DMS79 (cell line): ENCODE measurements at regions not wholly inside any gene's neighbourhood (a gene's known extent, or its start where the extent isn't known, plus 50 kb on each side); places are given as distances from the start of the nearest gene placed in this dataset.

Experiments used
- DNase-seq: peaks from one replicate; lab custom pipeline; 2025; lab: John Stamatoyannopoulos, UW

DNA sequence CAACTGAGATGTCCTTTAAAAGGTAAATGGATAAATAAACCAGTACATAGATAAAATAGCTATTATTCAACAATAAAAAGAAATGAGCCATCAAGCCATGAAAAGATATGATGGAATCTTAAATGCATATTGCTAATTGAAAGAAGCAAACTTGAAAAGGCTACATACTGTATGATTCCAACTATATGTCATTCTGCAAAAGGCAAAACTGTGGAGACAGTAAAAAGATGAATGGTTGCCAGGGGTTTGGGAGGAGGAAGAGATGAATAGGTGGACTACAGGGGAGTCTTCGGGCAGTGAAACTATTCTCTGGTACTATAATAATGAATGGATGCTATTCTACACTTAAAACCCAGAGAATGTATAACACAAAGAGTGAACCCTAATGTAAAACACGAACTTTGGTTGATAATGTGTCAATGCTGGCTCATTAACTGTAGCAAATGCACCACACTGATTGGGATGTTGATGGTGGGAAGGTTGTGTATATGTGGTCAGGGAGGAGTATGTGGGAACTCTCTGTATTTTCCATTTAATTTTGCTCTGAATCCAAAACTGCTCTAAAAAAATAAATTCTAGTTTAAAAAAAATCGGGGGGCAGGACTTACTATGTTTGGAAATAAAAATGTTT, 73.7 kb upstream of the MYCN start:
- no peak for DNase-seq

DNA sequence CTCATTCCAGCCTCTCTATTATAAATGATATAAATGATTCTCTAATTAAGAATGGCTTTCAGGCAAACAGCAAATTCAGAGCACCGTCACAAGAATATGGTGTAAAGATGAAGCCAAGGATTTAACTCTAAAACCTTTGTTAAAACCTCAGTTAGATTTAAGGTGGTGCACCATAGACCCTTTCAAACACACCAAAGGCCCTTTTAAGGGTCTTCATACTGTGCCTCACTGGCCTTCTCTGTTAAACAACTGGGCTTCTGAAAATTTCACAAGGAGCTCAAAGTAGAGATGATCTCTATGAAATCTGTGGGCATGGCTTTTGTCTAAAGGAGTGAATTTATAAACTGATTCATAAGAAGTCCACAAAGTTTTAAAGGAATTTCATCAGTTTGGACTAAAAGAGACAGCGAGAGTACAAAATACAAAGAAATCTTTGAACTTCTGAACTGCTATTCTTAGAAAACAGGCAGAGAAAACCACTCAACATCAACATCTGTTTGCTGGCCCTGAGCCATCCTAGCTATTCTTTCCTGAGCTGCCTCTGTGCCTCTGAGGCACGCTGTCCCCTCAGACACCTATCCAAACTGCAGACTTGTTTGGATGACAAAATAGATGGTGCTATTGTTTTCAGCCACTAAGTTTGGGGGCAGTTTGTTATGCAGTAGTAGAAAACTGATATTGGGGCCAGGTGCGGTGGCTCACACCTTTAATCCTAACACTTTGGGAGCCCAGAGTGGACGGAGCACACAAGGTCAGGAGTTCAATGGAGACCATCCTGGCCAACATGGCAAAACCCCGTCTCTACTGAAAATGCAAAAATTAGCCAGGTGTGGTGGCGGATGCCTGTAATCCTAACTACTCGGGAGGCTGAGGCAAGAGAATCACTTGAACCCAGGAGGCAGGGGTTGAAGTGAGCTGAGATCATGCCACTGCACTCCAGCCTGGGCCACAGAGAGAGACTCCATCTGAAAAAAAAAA, 72.9 kb upstream of the MYCN start:
- no peak for DNase-seq

DNA sequence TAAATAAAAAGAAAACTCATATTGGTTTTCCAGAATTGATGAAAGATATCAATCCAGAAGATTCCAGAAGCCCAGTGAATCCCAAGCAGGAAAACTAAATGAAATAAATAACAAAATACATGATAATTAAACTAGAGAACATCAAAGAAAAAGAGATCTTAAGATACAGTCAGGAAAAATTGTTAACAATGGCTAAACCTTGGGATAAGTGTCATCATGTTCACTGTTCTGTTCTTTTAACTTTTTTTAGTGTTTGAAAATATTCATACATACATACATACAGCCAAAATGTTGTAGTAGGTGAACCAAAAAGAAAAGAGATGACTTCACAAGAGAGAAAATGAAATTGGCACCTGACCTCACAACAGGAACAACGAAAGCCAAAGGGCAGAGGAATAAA, 72.2 kb upstream of the MYCN start:
- no peak for DNase-seq

DNA sequence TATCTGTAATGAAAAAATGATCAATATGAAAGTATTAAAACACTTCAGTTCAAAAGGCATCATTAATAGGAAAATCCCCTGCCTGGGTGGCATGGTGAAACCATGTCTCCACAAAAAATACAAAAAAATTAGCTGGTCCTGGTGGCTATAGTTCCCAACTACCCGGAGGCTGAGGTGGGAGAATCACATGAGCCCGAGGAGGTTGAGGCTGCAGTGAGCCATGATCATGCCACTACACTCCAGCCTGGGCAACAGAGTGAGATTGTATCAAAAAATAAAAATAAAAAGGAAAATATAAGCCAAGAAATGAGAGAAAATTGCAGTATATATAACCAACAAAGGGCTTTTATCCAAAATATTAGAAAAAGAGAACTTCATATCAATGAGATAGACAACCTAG, 71.6 kb upstream of the MYCN start:
- DNase-seq: no peak

DNA sequence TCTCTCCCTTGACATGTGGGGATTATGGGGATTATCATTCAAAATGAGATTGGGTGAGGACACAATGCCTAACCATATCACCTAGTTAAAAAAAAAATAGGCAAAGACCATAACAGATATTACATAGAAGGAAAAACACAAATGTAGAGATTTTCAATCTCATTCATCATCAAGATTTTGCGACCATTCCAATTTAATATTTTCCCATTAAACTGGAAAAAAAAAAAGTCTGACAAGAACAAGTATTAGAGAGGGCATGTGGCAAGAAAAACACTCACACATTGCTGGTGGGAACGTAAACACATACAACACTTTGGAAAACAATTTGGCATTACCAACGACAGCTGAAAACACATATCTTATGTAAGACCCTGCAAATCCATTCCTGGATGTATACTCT, 71.0 kb upstream of the MYCN start:
- DNase-seq: no peak

DNA sequence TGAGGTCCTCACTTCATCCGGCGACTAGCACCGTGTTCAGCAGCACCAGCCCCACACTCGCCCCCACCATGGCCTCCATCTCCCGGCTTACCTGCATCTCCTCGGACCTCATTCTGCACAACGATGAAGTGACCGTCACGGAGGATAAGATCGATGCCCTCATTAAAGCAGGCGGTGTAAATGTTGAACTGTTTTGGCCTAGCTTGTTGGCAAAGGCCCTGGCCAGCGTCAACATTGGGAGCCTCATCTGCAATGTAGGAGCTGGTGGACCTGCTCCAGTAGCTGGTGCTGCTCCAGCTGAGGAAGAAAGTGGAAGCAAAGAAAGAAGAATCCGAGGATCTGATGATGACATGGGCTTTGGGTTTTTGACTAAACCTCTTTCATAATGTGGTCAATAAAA, 70.5 kb upstream of the MYCN start:
- no peak for DNase-seq

DNA sequence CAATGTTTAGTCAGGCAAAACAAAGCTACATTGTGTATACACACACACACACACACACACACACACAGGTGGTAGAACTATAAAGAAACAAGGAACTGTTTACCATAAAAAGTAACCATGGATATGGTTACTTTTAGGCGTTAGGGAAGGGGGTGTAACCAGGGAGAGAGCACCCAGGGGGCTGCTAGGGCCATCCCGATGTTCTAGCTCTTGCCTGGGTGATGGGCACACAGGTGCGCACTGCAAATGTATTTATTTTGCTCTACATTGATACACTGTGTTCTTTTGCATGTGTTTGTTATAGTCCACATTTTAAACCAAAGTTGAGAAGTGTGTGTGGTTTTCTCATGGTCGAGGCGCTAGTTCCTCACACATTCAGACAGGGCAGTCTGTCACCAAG, 69.8 kb upstream of the MYCN start:
- no peak for DNase-seq

DNA sequence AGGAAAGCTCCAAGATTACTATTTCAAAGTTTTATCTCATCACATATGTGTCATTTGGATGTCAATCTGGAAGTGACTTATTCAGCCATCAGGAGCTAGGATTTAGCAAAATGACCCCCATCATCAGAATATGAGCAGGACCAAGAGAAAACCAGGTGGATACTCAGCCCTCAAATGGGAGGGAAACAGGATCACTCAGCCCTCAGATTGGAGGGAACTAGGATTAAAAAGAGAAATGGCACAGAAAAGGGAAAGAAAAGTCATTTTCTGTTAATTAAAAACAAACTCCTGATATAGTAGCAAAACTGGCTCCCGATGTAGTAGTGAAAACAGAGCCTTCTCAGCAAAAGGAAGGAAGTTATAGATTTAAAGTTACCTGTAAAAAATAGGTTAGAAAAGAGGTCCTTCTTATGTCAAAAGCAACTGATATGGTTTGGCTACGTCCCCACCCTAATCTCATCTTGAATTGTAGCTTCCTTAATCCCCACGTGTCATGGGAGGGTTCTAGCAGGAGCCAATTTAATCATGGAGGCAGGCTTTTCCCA, 69.0 kb upstream of the MYCN start:
- DNase-seq: no peak

DNA sequence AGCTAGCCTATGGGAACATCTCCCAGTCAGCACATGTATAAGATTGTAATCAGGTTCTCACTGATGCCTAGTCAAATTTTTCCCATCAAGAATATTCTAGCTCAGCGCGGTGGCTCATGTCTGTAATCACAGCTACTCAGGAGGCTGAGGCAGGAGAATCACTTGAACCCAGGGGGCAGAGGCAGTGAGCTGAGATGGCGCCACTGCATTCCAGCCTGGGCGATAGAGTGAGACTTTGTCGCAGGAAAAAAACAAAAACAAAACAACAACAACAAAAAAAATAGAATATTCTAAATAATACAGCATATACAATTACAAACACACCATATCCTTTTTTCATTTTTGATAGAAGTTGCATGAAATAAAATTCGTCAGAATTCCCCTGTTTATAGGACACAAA, 67.5 kb upstream of the MYCN start:
- no peak for DNase-seq

DNA sequence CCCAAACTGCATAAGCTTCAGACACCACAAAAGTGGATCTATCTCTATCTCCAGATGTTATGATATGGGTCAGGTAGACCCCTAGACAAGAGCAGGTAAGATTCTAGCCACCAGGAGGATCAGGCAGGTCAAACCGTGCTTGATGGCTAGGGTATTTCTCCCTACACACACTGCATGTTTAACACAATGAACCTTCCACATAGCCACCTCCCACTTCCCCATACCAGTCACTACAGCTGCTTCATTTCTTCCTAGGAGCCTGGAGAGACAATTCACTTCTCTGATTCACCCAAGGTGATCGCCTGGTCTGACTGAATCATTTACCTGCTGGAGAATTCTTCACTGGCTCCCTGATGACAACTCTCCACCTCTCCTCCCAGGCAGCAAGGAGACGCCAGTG, 66.0 kb upstream of the MYCN start:
- DNase-seq: no peak

DNA sequence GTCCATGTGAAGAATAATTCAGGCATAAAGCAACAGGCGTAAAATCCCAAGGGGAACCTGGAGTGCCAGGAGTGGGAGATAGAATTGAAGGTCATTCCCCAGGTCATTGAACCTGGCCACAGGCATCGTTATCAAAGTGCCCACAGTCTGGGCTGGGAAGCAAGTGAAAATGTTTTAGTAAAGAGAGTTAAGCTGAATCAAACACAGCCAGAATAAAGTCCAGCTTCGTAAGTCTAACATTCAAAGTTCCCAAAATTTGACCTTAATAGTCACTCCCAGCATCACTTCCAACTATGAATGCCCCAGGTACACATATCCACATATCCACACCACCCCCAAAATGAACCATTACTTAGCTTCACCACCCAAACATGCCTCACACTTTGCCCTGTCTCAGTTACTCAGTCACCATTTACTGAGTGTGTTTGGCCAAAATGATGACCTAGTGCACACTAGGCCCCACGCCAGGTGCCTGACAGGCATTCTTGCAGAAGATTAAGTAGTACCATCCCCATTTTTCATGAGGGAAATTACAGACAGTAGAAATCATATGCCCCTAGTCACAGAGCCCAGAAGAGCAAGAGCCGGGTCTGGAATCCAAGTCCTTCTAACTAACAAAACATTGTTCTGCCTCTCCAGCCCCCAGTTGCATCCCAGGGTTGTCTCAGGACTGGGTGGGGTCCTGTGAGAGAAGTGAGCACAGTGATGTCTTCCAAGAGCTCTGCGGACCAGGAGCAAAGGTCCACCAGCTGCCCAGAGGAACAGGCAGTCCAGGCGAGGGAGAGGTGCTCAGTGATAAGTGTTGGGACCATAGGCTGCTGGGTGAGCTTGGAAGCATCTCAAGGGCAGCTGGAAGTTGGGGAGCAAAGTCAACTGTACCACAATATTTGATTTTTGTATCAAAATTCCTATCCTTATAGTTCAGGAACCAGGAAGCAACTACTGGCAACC, 65.2 kb upstream of the MYCN start:
- DNase-seq: no peak

DNA sequence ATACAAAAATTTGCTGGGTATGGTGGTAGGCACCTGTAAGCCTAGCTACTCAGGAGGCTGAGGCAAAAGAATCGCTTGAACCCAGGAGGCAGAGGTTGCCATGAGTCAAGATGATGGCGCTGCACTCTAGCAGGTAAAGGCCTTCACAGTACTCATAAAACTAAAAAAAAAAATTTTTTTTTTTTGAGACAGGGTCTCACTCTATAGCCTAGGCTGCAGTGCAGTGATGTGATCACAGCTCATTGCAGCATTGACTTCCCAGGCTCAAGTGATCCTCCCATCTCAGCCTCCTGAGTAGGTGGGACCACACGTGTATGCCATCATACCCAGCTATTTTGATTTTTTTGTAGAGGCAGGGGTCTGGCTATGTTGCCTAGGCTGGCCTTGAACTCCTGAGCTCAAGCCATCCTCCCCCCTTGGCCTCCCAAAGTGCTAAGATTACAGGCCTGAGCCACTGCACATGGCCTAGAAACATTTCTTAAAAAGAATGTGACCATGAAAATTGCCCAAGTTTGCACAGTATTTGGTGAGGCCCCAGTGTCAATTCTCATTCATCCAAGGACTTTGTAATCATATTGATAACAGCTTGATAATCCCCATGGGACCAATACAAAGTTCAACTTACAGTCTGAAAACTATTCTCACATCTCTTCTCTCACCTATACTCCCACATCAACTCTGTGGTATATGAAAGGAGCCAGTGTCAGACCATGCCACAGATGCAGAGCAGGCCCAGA, 64.2 kb upstream of the MYCN start:
- DNase-seq: no peak

DNA sequence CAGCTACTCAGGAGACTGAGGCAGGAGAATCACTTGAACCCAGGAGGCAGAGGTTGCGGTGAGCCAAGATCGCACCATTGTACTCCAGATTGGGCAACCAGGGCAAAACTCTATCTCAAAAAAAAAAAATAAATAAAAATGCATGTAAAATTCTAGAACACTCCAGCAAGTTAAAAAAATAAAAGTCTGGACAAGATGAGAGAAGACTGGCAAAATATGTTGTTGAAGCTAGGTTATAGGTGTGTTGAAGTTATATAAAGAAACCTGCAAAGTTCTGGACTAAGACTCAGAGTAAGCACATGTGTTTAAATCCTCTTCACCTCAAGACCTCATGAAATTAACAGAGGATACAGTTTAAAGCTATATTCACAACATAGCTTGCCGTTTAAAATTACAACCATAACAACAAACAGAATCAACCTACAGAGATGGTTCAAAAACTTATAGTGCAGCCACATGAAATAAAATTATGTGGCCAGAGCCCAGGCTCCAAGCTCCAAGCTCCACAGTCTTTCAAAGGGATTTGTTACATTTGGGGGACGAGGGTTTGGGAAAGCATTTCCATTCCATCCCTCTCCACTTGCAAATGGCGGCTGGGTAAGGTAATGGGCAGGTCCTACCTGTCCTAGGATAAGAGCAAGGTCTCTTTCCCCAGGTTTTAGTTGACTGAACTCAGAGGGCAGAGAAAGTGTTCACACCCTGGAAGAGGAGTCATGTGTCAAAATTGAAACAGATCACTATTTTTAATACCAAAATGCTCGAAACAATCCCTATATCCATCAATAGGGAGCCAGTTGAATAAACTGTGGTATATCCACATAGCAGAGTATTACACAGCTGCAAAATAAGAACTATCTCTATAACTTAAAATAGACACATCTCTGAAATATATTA, 59.9 kb upstream of the MYCN start:
- DNase-seq: no peak

DNA sequence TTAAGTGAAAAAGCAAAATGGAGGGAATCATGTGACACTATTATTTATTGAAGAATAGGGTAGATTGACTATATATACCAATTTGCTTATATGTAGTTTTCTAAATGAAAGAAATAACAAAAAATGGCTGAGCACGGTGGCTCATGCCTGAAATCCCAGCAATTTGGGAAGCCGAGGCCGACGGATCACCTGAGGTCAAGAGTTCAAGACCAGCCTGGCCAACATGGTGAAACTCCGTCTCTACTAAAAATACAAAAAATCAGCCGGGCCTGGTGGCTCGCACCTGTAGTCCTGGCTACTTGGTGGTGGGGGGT, 59.3 kb upstream of the MYCN start:
- no peak for DNase-seq

DNA sequence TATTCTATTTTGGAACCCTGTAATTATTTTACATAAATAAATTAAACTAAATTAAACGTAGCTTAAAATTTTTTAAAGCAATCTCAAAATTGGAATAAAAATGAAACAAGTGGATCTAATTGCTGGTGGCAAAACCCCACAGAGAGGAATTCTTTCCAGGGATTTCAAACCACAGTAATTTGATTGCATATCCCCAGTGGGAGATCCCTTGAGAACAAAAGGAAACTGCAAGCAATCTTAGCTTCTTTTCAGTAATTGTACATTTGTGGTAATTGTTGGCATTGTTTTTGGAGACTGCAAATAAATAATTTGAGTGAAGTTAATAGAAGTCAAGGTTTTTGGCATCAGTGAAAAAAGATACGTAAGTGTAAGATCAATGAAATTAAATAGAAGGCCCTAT, 58.7 kb upstream of the MYCN start:
- DNase-seq: no peak

DNA sequence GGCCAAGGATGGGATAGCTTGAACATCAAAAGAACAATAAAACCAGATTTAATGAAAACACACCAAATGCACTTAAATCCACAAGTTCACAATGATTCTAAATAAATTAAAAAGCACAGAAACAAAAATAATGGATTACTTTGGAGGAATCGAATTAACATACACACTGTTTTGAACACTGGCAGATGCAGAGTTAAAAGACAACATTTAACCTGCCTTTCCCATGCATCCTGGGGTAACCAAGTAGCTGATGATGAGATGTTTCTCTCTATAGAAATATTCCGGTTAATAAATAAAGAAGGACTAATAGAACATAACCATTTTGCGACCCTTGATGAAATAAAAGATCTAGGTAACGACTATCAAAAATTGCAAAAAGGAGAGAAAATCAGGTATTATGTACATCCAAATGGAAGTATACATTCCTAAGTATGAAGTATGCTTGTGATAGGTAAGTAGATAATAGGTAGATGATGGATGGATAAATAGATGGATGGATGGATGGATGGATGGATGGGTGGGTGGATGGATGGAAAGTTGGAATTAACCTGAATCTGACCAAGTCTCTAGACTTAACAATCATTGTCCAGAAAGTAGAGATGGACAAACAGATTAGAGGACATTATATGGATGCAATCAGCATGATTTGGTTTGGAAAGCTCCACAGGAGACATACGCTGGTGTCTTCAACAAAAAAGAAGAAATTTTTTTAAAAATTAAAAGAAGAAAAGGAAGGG, 57.4 kb upstream of the MYCN start:
- no peak for DNase-seq

DNA sequence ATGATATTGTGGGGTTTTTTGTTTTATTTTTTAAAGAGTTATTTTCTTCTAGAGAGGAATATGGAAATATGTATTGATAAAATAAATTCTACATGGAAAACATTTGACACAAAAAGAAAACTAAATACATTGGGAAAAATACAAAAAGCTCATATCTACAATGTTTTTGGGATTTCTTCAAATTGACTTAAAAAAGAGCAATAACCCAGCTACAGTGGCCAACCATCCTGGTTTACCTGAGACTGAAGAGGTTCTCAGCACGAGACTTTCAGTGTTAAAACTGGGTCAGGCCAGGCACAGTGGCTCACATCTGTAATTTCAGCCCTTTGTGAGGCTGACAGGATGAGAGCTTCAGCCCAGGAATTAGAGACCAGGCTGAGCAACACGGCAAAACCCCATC, 56.7 kb upstream of the MYCN start:
- no peak for DNase-seq

DNA sequence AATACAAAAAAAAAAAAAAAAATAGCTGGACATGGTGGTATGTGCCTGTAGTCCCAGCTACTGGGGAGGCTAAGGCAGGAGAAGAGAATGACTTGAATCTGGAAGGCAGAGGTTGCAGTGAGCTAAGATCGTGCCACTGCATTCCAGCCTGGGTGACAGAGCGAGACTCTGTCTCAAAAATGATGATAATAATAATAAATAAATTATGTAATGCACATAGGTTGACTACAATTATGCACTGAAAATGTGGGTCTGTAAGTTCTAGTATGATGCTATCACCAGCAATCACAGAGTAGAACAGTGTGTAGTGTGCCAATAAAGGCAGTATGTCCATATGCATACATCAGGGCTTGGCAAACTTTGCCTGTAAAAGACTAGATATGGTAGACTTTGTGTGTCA, 55.6 kb upstream of the MYCN start:
- DNase-seq: no peak

DNA sequence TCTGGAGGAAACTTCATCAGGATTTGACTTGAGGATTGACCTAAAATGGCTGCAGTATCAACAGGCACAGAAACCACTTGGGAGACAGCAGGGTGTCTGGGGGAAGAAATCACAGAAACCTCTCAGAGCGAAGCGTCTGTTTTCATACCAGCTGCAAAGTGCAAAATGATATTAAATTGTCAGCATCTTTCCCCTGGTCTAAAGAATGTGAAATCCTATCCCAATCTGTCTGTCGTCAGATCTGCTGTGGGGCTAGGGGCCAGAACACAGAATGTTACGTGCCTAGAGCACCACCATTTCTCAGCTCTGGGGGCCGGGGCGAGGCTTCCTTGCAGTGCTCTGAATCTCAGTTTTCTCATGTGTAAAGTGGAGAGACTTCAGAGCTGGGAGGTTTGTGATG, 54.1 kb upstream of the MYCN start:
- DNase-seq: no peak
